ACC112 (cell line): ENCODE measurements at regions not wholly inside any gene's neighbourhood (a gene's known extent, or its start where the extent isn't known, plus 50 kb on each side); places are given as distances from the start of the nearest gene placed in this dataset.

Experiments used
- H2AFZ ChIP-seq: fragments of 200-600 bp; sonication (generic); one replicate; pipeline ENCODE4 v1.6.0; 2017; ENCODE audit warnings: antibody characterized with exemption, low read length; ENCODE audit not compliant: unreplicated experiment
- H3K27ac ChIP-seq: fragments of 200-600 bp; sonication (generic); 2 replicates; pipeline ENCODE4 v1.5.1; 2014; ENCODE audit warnings: low read depth, mild to moderate bottlenecking, antibody characterized with exemption, low read length, moderate library complexity
- H3K27me3 ChIP-seq: fragments of 200-600 bp; sonication (generic); 2 replicates; pipeline ENCODE4 v1.6.1; 2014; ENCODE audit warnings: mild to moderate bottlenecking, antibody characterized with exemption, low read length, moderate library complexity, mixed read lengths; ENCODE audit not compliant: insufficient read depth
- H3K36me3 ChIP-seq: fragments of 200-600 bp; sonication (generic); 2 replicates; pipeline ENCODE4 v1.6.1; 2016; ENCODE audit warnings: mild to moderate bottlenecking, antibody characterized with exemption, low read length, moderate library complexity, mixed read lengths; ENCODE audit not compliant: insufficient read depth
- H3K4me1 ChIP-seq: fragments of 200-600 bp; sonication (generic); one replicate; pipeline ENCODE4 v1.6.1; 2016; ENCODE audit warnings: low read length, mixed read lengths; ENCODE audit not compliant: insufficient read depth, unreplicated experiment, control insufficient read depth
- H3K4me3 ChIP-seq: fragments of 200-600 bp; sonication (generic); 2 replicates; pipeline ENCODE4 v1.5.1; 2014; ENCODE audit warnings: mild to moderate bottlenecking, low read depth, low read length
- H3K79me2 ChIP-seq: fragments of 200-600 bp; sonication (generic); one replicate; pipeline ENCODE4 v1.6.0; 2016; ENCODE audit warnings: low read length; ENCODE audit not compliant: control insufficient read depth, unreplicated experiment, insufficient read depth

DNA sequence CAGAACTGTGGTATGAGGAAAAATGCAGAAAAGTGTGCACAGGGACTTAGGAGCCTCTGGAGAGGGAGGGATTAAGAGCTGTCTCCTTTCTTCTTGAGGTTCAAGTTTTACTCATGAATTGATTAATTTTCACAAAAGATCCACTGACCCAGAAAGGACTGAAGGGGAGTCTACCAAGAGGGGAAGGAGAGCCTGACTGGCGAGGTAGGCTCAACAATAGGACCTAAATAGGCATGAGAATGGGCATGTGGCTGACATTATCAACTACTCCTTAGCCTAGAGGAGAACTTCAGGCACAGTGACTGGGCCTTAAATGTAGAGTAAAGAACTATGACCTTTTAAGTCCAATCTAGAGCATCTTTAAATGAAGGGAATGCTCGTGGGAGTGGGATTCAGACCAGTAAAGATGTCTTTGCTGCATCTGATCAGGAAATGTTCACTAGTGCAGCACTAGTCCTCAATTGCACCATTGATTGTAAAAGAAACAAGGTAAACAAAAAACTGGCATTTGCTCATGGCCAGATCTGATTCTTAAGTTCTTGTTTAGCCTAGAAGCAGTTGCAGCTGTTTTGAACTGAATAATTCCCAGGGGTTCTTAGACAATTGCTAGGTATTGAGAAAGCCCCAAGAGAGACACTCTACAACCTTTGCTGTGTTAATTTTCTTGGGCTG, 135.6 kb downstream of the RAB38 start:
- Histone ChIP-seq H3K27me3 (peaks cover 24% of the 10 kb centered on the region; the same call in 1 of the 2 replicates), H3K36me3 (no peaks in the 10 kb centered on the region), H2AFZ (no peak overlapping the region), H3K4me1 (peaks cover 4% of the 10 kb centered on the region), H3K4me3 (no peak overlapping the region), H3K79me2 (no peaks in the 10 kb centered on the region), H3K27ac (no peak overlapping the region)

DNA sequence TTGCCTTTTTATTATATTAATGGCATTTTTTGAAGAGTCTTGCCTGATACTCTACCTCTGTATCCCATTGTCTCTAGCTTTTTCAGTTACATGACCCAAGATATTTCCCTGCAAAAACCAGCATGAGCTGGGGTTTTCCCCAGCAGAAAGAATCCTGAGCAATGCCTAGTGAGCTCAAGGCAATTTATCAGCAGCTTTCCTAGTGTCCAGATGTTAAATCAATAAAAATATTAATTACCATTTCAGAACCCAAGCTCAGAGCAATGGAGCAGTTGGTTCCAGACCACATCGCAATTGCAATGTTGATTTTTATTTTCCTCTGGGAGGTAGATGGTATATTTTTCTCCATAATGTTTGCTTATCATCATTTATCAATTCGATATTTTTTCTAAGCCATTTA, 137.2 kb downstream of the RAB38 start:
- no peaks in the 10 kb centered on the region for H3K36me3 ChIP-seq
- peaks cover 24% of the 10 kb centered on the region; the same call in 1 of the 2 replicates for H3K27me3 ChIP-seq
- no peak overlapping the region for H3K27ac ChIP-seq
- H3K4me3 ChIP-seq = no peak overlapping the region
- H3K4me1 ChIP-seq = peaks cover 4% of the 10 kb centered on the region
- H3K79me2 ChIP-seq = no peaks in the 10 kb centered on the region
- H2AFZ ChIP-seq = no peak overlapping the region

DNA sequence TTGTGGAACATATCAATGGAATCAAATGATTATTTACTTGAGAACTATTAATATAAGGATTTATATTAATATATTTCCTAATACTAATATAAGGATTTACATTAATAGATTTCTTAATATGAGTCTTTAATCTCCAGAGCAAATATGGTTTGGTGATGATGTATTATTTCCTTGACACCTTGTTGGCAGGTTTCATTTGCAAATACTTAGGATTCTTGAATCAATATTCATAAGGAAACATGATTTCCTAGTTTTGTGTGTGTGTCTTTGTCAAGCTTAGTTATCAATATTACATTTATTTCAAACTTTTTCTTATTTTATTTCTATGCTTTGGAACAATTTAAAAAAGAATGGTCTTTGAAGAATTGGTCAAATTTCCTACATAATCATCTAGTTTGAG, 138.5 kb downstream of the RAB38 start:
- H2AFZ ChIP-seq = no peak overlapping the region
- H3K27ac ChIP-seq = no peak overlapping the region
- no peak overlapping the region for H3K4me3 ChIP-seq
- no peaks in the 10 kb centered on the region for H3K79me2 ChIP-seq
- peaks cover 13% of the 10 kb centered on the region; the same call in 1 of the 2 replicates for H3K27me3 ChIP-seq
- no peaks in the 10 kb centered on the region for H3K36me3 ChIP-seq
- peaks cover 4% of the 10 kb centered on the region for H3K4me1 ChIP-seq

DNA sequence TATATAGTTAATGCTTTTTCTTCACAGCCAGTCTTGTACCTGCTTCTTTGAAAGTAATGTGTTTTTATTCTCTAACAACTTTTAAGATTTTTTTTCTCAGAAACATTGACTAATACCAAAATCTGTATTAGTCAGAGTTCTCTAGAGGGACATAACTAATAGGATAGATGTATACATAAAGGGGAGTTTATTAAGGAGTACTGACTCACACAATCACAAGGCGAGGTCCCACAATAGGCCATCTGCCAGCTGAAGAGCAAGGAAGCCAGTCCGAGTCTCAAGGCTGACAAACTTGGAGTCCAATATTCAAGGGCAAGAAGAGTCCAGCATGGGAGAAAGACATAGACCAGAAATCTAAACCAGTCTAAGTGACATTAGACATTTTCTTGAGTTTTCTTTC, 140.0 kb downstream of the RAB38 start:
- Histone ChIP-seq H3K27me3 (no peaks in the 10 kb centered on the region), H3K36me3 (no peaks in the 10 kb centered on the region), H3K79me2 (no peaks in the 10 kb centered on the region), H2AFZ (no peak overlapping the region), H3K27ac (no peak overlapping the region), H3K4me3 (no peak overlapping the region), H3K4me1 (peaks cover 4% of the 10 kb centered on the region)

DNA sequence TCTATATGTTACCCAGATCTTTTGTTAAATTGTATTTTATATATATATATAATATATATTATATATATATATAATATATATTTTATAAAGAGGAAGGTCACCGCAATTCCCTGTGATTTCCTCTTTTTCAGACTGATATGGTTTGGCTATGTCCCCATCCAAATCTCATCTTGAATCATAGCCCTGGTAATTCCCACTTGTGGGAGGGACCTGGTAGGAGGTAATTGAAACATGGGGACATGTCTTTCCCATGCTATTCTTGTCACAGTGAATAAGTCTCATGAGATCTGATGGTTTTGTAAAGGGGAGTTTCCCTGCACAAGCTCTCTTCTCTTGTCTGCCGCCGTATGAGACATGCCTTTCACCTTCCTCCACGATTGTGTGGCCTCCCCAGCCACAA, 157.6 kb downstream of the RAB38 start:
- H3K36me3 ChIP-seq = no peaks in the 10 kb centered on the region
- peaks cover 7% of the 10 kb centered on the region for H3K4me1 ChIP-seq
- H2AFZ ChIP-seq = no peak overlapping the region
- no peak overlapping the region for H3K27ac ChIP-seq
- H3K4me3 ChIP-seq = no peak overlapping the region
- no peaks in the 10 kb centered on the region for H3K79me2 ChIP-seq
- H3K27me3 ChIP-seq = no peaks in the 10 kb centered on the region

DNA sequence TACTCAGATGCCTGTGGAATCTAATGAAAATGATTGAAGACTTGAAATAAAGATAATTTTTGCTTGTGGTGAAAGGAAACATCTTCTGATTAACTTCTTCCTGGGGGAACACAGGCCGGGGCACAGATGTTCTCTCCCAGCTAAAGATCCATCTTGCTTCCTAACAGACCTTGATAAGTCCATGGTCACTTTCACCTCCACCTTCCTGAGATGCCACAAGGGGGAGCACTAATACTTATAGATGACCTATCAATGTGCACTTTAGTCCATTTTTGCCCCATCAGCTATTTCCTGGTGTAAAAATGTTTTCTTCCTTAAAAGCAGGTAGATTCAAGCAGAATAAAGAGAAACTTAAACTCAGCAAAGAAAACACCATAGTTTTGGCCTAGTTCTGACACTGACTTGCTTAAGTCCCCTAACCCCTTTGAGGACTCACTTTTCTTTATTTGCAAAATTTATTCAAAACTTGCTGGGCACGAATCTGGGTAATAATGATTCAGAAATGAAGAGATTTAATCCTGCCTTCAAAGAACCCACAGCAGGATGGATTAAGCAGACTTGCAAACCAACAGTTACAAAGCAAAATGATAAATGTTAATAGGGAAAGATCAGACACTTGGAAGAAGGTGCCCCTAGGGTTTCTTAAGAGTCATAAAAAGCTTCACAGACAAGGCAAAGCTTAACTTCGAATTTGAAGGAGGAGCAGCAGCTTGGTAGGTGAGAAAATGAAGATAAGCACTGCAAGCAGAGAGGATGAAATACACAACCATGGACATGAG, 158.7 kb downstream of the RAB38 start:
- no peak overlapping the region for H3K27ac ChIP-seq
- H3K79me2 ChIP-seq = no peaks in the 10 kb centered on the region
- no peaks in the 10 kb centered on the region for H3K27me3 ChIP-seq
- no peak overlapping the region for H2AFZ ChIP-seq
- H3K4me3 ChIP-seq = no peak overlapping the region
- H3K36me3 ChIP-seq = no peaks in the 10 kb centered on the region
- H3K4me1 ChIP-seq = peaks cover 7% of the 10 kb centered on the region

DNA sequence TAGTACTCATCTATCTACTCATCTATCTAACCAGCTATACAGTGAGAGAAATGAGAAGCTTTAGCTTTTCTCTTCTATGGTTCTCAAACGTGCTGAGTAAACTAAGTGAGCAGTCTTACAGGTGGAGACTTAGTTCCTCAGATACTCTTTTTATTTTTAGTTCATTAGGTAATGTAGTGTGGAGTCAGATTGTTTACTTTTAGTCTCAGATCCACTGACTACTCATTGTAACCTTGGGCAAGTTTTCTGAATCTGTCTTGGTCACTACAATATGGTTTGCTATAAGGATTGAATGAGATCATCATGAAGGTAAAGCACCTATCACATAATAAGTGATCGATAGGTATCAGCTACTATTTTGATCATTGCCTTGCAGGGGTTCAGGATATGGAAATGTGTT, 160.1 kb downstream of the RAB38 start:
- peaks cover 7% of the 10 kb centered on the region for H3K4me1 ChIP-seq
- no peak overlapping the region for H3K4me3 ChIP-seq
- H2AFZ ChIP-seq = no peak overlapping the region
- no peaks in the 10 kb centered on the region for H3K27me3 ChIP-seq
- no peaks in the 10 kb centered on the region for H3K36me3 ChIP-seq
- H3K79me2 ChIP-seq = no peaks in the 10 kb centered on the region
- no peak overlapping the region for H3K27ac ChIP-seq

DNA sequence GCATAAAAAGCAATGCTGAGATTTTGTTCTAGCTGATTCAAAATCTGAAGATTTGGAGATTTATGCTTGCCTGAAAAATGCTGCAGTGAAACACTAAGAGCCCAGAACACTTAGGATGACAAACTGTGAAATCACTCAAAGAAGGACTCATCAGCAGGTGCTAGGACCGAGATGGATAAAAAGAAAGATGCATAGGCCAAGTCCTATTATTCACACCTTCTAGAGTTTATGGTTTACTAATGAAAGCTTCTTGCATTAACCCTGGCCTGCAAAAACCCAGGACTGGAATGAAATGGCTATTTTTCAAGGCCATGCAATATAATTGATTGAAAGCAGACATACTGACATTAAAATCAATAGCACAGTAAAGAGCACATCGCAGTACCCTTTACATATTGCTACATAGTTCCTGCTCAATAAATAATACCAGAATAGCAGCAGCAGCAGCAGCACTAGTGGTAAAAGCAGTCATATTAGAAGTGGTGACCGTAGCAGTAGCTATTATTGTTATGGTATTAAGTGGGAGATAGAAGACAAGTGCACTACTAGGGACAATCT, 161.7 kb downstream of the RAB38 start:
- H3K79me2 ChIP-seq = no peaks in the 10 kb centered on the region
- no peak overlapping the region for H3K27ac ChIP-seq
- peak overlapping the region; percentile 55 for H2AFZ ChIP-seq
- no peaks in the 10 kb centered on the region for H3K36me3 ChIP-seq
- no peak overlapping the region for H3K4me3 ChIP-seq
- H3K4me1 ChIP-seq = peaks cover 7% of the 10 kb centered on the region
- no peaks in the 10 kb centered on the region for H3K27me3 ChIP-seq

DNA sequence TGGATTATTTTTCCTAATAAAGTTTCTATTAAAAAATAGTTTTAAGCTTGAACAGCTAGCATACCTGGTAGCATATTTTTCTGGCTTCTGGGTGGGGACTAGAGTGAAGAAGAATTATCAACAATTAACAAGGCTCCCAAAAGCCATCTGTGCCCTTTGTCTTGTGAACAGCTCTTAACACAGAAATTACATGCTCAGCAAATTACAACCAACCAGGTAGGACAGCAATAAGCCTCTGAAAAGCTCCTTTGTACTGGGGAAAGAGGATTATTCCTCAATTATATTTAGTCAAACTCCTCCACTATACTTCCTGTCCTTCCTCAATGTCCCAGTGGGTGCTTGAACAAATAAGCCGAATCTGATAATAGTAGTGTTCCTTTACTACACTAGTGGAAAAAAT, 162.8 kb downstream of the RAB38 start:
- peaks cover 7% of the 10 kb centered on the region for H3K4me1 ChIP-seq
- H3K27me3 ChIP-seq = no peaks in the 10 kb centered on the region
- no peak overlapping the region for H2AFZ ChIP-seq
- no peaks in the 10 kb centered on the region for H3K79me2 ChIP-seq
- H3K4me3 ChIP-seq = no peak overlapping the region
- no peaks in the 10 kb centered on the region for H3K36me3 ChIP-seq
- H3K27ac ChIP-seq = no peak overlapping the region

DNA sequence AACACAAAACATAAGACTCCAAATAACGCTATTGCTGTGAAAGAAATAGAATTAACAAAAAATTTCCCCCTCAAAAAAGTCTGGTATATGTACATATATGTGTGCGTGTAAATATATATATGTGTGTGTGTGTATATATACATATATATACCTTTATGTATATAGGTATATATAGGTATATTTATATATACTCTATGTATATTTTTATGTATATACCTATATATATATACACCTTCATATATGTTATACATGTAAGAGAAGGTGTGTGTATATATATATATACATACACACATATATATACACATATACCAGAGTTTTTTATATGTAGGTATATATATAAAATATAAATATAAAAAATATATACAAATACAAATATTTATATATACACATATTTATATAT, 199.2 kb downstream of the RAB38 start:
- H3K36me3 ChIP-seq = no peaks in the 10 kb centered on the region
- no peak overlapping the region for H3K27ac ChIP-seq
- peaks cover 7% of the 10 kb centered on the region for H3K27me3 ChIP-seq
- no peaks in the 10 kb centered on the region for H3K79me2 ChIP-seq
- H3K4me1 ChIP-seq = no peaks in the 10 kb centered on the region
- no peak overlapping the region for H3K4me3 ChIP-seq
- no peak overlapping the region for H2AFZ ChIP-seq

DNA sequence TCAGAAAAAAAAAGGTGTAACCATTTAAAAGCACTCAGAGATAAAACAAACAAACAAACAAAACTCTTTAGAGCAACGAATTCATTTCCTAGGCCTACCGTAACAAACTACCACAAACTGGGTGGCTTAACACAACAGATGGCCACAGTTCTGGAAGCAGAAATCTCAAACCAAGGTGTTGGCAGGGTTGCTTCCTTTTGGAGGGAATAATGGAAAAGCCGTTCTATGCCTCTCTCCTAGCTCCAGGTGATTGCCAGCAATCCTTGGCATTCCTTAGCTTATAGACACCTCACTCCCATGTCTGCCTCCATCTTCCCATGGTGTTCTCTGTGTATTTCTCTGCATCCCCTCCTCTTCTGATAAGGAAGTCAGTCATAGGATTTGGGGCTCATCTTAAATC, 200.4 kb downstream of the RAB38 start:
- H3K4me3 ChIP-seq = no peak overlapping the region
- H3K4me1 ChIP-seq = no peaks in the 10 kb centered on the region
- no peaks in the 10 kb centered on the region for H3K79me2 ChIP-seq
- no peak overlapping the region for H2AFZ ChIP-seq
- no peak overlapping the region for H3K27ac ChIP-seq
- no peaks in the 10 kb centered on the region for H3K36me3 ChIP-seq
- peaks cover 13% of the 10 kb centered on the region for H3K27me3 ChIP-seq
